ENCODE measurements at regions not wholly inside any gene's neighbourhood (a gene's known extent, or its start where the extent isn't known, plus 50 kb on each side); places are given as distances from the start of the nearest gene placed in this dataset.
"Not testable (repeated sequence)": the region's sequence is repeated elsewhere in the genome, so short reads cannot be mapped to it uniquely, and the experiment has no call there.

DNA sequence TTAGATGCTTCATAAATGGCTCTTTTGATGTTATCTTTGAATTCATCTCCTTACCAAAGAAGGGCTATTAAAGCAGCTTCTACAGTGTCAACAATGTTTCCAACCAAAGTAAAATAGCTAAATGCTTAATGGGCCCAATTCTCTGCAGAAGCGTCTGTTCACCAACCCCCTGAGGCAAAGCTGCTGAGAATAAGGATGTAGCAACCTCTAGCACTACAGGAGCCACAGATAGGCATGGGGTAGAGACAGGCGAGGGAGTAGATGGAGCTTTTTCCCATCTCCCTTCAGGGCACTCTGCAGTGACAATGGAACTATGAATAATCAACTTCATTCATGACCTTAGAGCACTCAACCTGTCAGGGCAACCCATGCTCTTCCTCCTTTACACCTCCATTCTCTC is 134.1 kb downstream of the FZD1 start:
- no peak for DNase-seq (ENCODE audit: low read depth)

DNA sequence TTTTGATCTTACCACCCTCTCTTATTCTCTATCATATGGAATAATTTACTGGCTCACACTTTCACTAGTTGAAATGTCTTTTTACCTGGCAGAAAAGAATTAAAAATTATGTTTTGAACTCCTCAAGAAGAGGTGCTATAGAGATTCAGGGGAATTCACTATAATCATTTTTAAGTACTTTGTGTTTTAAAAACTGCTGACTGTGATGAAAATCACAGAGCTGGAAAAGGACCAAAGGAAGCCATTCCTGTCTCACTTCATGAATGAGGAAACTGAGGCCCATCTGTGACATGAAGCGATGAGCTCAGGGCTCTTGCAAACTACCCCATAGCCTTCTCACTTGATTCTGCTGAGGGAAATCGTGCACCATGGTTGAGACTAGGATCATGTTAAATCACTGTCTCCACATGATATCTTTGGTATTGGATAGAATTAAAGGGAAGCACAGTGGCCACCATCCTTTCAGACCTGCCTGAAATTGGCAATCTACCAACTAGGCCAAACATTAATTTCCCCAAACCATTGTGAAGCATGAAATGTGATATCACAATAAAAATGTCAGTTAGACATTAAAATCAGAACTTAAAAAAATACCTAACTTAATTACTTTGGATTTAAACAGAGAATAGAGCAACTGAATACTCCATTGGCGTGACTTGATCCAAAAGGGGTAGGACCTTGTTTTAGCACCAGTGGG is 141.0 kb downstream of the FZD1 start:
- DNase-seq (ENCODE audit: low read depth) = no peak

DNA sequence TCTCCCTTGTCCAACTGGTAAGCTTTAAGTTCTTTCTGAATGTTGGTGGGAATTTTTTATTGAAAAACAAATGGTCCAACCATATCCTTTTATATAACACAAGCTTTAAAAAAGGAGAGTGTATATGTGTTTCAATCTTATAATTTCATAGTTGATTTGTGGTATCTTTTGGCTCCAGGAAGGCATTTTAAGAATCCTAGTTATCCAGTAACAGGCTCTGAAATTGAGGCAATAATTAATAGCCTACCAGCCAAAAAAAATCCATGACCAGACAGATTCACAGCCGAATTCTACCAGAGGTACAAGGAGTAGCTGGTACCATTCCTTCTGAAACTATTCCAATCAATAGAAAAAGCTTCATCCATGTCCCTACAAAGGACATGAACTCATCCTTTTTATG is 141.6 kb downstream of the FZD1 start:
- DNase-seq (ENCODE audit: low read depth) = not testable (repeated sequence)

DNA sequence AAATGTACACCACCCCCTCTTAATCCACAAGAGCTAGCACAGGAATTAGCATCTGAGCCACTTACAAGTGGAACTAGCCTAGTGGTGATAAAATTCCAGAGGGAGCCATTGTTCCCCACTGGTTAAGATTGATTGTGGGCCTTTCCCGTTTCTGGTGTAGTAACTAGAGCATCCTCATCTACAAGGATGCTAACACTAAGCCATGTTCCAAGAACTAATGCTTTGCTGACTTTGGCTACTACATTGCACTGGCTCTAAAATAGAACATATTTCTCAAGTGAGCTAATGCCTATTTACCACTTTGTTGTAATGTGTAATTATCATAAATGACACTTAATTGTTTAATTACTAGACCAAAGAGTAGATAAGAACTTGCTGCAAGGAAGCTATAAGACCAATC is 143.7 kb downstream of the FZD1 start:
- DNase-seq (ENCODE audit: low read depth) = no peak

DNA sequence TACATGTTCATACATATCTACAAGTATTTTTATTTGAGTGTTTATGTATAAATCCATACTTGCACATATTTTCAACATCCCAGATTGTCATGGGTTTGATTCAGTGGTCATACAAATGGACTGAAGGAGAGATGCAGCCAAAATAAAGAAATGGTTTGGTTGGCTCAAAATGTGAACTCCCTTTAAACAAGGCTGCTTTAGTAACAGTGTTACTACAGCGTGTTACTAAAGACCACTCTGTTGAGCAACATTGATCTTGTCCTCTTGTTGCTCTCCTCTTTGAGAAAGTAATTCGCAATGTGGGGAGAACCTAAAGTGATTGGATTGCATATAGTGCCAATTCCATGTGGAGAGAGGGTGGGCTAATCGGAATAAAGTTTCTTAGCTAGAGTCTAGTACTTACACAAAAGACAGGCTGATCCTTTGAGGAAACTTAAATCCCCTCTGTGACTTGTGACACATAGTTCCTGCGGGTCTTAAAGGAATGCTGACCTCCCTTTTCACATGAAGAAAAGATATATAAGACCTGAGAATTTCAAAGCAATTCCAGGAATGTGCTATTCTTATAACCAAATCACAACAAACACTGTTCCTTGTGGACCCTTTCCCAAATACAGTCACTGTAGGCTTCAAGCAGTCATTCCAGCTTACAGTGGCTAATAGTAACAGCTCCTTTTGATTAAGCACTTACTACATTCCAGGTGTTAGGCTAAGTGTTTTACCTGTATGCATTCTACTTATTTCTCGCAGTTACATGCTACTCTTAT is 144.3 kb downstream of the FZD1 start:
- peak; percentile 15 for DNase-seq (ENCODE audit: low read depth)

DNA sequence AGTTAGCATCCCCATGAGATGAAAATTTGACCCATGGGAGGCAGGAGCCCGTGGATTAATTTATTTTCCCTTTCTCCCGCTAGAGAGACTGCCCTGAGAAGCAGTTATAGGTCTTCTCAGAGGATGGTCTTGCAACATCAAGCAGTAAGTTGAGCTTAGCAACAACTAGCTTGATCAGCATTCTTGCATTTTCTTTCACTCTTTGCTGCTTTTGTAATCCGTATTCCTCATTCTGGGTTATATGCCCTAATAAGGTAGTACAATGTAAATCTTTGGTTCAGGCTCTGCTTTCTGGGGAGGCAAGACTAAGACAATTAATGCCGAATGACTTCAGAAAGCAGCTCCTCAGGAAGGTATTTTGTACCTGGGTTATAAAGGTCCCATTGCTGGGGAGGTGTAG is 146.8 kb downstream of the FZD1 start:
- no peak for DNase-seq (ENCODE audit: low read depth)

DNA sequence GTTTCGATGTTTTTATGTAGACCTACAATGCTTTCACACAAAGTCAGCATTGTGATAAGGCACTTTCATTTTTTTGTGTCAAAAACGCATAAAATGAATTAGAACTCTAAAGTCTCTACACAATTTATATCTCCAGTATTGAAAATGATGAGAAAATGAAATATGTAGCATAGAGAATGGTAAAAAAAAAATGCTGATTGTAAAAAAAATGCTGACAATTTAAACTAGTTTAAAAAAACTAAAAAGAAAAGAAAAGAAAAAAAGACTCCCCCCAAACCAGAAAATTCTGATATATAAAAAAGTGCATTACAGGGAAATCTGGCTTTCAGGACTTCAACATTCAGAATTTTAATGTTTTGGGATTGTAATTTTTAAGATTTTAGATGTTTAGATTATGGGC is 148.1 kb downstream of the FZD1 start:
- no peak for DNase-seq (ENCODE audit: low read depth)

DNA sequence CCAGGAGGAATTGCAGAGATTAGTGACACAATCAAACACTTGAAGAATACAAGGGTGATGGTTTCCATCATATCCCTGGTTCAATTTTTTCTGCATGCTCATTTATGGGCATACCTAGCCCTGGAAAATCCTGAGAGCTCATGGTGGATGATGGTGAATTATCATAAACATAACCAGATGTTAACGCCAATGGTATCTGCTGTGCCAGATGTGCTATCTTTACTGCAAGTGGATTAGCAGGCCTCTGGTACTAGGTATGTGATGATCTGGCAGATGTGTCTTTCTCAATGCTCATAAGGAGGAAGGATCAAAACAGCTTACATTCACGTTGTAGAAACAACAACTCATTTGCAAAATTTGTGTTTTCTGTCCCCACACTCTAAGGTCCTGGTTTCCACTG is 150.5 kb downstream of the FZD1 start:
- DNase-seq (ENCODE audit: low read depth) = no peak

DNA sequence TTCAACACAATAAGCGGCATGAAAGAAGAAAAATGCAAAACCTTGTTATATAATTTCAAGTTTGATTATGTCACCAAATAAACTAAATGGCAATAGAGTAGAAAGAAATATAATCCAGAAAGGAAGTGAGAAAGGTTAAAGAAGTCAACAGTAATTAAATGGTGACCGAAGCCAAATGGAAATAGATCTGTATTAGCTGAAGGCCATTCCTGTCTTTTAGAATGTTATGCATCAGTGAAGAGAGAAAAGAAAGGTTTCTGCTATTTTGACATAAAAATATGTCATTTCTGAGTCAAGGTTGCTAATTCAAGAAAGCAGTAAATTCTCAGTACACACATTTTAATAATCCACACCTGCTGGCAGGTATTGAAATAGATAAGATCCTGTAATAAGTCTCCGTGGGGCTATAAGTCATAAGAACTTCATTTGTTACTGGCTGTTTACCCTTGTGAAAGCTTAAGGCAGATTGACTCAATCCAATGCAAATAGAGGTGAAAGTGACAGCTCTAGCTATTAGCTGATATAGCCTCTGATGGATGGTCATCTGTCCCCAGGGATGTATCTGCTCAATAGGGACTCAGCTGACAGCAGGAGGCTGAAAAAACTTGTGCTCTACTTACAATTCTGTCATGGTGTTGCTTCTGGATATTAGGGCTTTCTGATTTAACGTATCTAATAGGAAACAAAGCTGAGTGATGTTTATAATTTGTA is 152.1 kb downstream of the FZD1 start:
- DNase-seq (ENCODE audit: low read depth) = no peak

DNA sequence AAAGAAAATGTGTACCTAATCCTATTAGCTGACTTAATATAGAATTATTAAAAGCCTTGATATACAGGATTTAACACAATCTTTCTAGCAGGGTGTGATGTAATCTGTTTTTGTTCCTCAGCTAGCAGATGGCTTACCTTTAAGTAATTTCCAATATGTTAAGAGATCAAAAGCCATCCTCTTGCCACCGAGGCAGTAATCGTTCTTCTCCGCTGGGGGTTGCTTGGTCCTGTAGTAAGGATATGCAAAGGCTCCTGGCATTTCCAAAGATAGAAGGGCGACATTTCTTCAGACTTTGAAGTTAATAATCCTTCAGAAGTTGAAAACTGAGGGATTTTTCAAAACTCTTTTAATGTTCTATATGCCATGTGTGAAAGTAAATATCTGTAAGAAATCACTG is 156.4 kb downstream of the FZD1 start:
- DNase-seq (ENCODE audit: low read depth) = no peak

DNA sequence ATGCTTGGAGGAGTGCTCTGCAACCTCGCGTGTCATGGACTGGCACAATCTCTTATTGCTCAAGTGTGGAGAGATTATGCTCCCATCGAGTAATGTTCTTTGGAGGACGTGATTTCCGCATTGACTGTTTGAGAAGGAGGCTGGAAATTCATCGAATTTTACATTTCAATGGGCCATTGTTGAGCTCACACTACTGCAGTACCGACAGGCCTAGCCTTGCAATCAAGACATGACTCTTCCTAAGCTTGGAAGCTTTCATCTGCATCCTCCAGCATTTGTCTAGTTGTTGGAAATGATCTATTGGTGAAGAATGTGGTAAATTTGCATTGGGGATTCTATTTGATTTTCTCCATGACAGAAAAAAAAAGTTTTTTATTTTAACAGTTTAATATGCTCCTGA is 156.8 kb downstream of the FZD1 start:
- no peak for DNase-seq (ENCODE audit: low read depth)

DNA sequence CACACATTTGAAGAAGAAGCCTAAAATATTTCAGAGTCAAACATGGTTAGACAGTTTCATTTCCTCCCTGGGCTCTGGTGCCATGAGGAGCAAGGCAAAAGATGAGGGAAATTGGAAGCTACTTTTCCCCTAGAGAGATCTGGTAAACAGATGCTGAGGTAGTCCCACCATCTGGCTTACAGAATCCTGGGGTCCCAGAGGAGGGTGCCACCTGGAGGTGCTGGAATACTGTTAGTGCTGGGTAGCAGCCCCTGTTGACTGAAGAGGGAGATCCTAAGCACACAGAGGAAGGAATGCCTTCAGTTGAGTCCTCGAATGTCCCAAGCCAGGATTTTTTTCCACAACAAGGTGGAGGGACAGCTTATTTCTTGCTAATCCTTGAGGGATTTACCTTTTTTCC is 160.1 kb downstream of the FZD1 start:
- DNase-seq (ENCODE audit: low read depth) = no peak

DNA sequence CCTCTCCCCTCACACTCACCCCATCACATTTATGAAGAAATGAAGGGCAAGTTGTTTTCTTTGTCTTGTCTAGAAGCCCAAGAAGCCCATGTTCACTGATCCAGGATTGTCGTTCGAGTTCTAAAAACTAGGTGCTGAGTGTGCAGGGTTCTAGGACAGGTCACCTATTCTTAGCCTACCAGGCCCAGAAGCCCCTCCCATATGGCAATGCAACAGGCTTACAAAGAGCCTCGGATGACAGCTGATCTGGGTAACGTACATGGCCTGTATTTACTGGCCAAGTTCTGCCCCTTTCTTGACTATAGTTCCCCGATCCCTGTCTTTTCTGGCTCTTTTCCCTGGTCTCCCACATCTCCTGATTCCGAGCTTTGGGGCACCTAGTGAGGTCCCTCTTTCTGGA is 160.9 kb downstream of the FZD1 start:
- DNase-seq (ENCODE audit: low read depth) = no peak

DNA sequence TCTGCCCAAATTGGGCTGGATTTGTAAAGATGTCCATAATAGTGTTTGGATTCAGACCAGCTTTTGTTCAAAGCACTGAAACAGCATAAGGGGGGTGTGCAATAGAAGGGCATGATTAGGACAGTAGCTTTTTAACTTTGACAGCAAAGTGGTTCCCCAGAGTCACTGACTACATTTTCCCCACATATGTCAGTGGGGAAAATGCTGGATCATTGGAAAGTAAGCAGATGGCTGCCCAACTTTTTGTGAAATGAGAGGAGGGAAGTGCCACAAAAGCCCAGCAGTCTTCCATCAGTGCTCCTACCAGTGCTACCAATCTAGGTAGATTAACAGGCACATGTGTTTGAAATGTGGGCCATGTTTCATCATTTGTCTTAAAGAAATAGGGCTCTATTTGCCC is 162.8 kb downstream of the FZD1 start:
- no peak for DNase-seq (ENCODE audit: low read depth)

DNA sequence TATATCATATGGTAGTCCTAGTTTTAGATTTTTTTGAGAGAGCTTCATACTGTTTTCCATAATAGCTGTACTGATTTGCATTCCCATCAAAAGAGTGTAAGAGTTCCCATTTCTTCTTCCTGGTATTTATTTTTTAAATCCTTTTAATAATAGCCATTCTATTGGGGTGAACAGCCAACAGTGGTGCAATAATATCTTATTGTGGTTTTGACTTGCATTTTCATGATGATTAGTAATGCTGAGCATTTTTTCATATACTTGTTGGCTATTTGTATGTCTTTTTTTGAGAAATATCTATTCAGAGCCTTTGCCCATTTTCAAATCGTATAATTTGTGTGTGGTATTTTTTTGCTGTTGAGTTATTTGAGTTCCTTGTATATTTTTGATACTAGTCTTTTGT is 167.4 kb downstream of the FZD1 start:
- DNase-seq (ENCODE audit: low read depth) = no peak

DNA sequence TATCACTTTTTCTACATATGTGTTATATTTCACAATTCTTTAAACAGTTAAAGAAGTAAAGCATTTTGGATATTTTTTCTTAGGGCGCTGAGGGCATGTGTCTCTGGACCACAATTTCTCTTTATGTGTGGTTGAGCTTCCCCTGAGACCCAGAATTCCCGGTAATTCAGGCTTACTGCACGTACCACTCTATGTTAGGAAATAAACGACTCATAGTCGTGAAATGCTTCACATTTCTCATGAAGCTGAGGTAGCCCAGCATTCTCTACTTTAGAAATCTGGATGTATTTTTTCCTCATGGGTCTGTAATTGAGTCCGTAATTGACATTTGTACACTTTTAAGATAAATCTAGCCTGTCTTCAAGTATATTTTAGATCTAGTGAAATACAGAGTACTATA is 170.6 kb downstream of the FZD1 start:
- no peak for DNase-seq (ENCODE audit: low read depth)

DNA sequence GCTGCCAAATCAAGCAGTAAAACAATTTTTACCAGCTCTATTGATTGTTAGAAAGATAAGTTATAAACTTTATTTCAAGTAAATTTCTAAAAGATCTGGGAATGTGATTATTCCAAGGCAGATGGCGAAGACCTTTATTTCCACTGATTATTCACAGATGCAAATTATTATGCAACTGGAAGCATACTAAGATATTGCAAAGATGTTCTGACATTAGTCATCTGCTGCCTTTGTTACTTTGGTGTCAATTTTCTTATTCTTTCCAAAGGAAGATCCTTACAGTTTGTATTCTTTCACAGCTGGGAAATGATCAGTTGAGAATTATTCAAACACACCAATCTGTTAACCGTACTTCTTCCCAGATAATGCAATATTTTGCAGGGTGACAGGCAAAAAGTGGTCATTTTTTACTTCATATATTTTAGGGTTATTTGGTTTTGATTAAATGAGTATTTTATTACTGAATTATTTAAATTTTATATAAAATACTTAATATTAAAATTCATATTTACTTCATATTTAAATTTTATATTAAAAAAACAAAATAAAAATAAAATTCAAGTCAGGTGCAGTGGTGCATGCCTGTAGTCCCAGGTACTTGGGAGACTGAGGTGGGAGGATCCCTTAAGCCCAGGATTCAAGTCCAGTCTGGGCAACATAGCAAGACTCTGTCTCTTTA is 171.3 kb downstream of the FZD1 start:
- DNase-seq (ENCODE audit: low read depth) = no peak

DNA sequence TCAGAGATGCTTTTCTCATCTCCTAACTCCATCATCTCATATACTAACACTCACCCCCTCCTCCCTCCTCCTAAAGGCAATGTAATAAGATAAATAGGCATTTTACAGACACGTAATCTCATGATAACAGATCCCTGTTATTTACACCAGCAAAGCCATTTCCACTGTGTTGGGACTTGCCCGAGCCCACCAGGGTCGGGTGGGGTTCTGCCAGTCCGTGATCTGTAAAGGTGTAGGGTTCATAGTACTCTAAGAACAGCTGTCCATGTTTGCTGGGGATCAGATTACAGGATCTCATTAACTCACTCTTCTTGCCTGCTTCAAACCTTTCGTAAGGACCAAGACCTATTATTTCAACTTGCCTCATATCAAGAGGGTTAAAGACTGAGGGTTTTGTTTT is 172.4 kb downstream of the FZD1 start:
- DNase-seq (ENCODE audit: low read depth) = no peak

DNA sequence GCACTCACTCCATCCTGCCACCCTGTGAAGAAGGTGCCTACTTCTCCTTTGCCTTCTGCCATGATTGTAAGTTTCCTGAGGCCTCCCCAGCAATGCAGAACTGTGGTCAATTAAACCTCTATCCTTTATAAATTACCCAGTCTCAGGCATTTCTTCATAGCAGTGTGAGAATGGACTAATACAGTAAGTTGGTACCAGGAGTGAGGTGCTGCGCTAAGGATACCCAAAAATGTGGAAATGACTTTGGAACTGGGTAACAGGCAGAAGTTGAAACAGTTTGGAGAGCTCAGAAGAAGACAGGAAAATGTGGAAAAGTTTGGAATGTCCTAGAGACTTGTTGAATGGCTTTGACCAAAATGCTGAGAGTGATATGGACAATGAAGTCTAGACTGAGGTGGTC is 176.0 kb downstream of the FZD1 start:
- DNase-seq (ENCODE audit: low read depth) = not testable (repeated sequence)

DNA sequence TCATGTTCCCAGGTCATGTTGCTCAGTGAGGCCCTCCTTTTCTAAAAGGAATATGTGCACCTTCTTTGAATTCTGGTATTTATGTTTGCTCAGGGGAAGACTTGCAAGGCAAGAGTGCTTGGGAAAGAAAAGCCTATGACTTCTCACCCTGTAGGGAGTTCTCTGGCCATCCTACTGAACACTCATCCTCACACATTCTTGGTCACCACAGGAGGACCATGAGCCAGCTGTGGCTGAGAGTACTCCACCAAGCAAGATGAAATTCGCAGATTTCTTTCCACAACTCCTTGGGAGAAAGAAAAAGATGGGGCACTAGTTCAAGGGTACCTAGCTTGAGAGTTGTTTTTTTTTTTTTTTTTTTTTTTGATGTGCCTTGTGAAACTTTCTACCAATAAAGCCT is 179.6 kb downstream of the FZD1 start:
- DNase-seq (ENCODE audit: low read depth) = no peak

DNA sequence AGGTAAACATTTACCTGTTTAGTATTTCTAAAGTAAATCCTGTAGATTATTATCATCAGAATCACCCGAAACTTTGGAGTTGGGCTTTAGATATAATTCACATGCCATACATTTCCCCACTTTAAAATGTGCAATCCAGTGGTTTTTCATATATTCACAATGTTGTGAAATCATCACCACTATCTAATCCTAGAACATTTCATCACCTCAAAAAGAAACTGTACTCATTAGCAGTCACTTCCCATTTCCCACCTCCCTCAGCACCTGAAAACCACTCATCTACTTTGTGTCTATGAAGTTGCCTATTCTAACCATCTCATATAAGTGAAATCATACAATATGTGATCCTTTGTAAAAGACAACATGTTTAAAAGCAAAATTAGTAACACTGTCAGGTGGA is 182.6 kb downstream of the FZD1 start:
- DNase-seq (ENCODE audit: low read depth) = no peak

DNA sequence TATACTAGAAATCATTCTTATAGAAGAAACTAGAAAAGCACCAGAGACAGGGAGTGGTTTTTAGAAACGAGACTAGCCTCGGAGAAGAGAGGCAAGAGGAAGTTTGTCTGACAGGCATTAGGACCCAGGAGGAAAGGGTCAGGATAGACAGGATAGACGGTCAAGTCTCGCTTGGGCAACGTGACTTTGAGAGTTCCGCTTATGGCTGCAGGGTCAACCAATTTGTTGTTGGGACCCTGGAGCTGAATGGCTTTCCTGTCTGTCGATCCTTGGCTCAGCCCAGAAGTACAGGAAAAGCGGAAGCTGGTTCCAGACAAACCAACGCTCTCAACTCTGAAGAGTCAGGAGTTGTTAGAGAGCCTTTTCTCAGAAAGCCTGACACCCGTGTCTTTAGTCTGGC is 191.2 kb downstream of the FZD1 start:
- DNase-seq (ENCODE audit: low read depth) = no peak

DNA sequence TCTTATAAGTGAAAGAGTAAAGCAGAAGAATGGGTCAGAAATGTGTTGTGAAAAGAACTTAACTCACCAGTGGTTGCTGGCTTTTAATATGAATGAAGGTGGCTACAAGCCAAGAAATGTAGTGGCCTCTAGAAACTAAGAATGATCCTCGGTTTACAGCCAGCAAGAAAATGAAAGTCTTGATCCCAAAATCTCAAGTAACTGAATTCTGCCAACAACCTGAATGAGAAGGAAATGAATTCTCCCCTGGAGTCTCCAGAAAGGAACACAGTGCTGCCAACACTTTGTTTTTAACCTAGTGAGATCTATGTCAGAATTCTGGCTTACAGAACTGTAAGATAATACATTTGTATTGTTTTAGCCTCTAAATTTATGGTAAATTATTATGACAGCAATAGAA is 193.0 kb downstream of the FZD1 start:
- no peak for DNase-seq (ENCODE audit: low read depth)

Data from renal cortical epithelial cell (primary cell).